ENCODE measurements at regions not wholly inside any gene's neighbourhood (a gene's known extent, or its start where the extent isn't known, plus 50 kb on each side); places are given as distances from the start of the nearest gene placed in this dataset.
"Not testable (repeated sequence)": the region's sequence is repeated elsewhere in the genome, so short reads cannot be mapped to it uniquely, and the experiment has no call there.

DNA sequence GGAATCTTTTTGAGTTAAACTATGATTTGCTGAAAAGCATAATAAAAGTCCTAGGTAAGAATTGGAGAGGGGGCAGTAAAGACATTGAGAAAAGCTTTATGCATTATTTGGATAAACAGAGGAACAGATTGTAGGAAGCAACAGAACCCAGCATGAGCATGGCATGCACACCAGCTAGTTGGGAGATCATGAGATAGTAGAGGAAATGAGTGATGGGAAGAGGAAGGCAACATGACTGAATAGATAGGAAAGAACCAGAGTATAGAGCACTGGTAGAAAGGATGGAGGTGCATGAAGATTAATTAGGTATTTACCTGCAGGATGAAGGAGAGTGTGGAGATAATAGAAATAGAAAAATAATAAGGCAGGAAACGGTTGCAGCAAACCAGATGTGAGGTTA, 248.5 kb upstream of the LMO3 start:
- no peak for DNase-seq (ENCODE audit: low spot score)

DNA sequence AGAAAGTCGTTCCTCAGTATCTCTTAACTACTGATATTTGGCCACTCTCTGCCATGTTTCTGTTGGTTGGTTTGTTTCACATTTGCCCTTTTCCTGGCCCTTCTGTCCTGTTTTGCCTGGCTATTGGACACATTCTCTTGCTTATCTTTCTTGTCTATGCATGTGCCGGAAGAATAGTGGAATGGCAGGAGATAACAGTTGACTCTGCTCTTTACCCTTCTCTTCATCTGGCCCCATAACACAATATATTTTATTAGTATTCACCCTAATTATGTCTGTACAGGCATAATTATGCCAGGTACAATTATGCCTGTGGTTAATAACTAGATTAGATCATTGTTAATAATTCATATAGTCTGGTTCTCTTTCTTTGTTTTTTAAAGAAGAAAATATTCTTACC, 243.5 kb upstream of the LMO3 start:
- DNase-seq (ENCODE audit: low spot score), result no peak

DNA sequence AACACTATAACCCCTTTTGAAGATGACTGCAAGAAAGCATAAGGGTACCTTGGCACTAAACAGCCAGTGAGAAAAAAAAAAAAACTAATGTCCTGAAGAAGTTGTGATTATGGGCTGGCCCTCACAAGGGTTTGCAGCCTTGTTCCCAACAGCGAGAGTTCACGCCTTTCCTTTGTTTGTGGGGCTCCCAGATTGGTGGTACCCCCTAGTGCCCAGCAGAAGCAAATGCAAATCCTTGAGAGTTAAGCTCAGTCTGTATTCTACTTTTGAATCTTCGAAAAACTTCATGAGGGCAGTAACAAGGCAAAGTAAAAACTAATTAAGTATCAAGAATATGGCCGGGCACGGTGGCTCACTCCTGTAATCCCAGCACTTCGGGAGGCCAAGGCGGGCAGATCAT, 238.9 kb upstream of the LMO3 start:
- DNase-seq (ENCODE audit: low spot score), result no peak

DNA sequence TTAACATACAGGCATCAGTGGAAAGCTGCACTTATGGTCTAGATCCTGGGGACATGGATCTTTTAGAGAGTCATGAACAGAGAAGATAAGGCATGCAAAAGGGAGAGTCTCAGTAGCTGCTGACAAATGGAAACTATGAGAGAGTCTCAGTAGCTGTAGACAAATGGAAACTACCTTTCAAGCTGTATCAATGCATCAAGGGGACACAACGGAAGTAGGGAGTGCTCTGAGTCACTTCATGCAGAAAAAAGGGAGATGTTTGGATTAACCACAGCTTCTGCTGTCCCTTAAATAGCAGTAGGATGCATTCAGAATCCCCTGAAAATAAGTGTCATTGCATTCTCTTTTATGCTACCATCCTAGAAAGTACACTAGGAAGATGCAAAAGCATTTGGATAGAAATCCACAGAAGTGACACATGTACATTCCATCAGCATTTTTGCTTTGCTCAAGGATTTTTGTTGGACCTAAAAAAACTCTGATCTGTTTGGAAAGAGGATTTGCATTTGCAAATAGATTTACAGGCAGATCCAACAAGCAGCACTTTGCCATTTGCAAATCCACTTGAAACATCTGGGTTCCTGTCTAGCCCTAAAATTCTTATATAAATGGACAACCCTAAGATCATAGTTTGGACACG, 227.5 kb upstream of the LMO3 start:
- DNase-seq (ENCODE audit: low spot score), result no peak

DNA sequence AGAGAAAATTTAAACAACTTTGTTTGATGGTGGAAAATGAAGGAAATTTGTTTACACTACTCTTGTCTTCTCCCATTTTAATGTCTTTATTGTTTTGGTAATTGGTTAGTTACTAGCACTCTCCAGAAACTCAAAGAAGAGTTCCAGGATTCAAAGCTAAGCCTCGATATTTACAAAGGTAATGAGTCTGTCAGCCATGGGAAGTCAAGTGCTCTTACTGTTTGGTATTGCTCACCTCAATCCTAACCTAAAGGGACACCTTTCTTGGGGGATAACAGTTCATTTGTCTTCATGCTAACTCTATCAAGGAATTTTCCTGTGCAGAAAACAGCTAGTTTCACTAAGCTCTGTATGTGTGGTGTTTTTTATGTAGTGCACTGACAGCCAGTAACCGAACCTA, 222.9 kb upstream of the LMO3 start:
- DNase-seq (ENCODE audit: low spot score), result no peak

DNA sequence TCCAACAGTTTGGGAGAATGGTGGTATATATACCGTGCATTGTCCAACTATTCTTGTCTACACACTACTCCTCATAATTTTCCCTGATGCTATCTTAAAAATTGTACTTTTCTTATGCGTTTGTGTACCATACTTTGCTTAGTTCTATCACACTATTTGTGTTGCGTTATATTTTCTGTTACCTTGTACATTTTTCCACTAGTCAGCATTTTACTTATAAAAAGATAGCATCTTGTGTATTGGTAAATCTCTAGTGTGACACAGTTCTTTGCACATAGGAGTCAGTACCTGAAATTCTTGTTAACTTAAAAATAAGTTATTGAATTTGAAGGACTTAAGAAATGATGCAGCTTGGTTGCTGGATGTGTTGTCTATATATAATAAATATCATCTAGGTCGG, 201.8 kb upstream of the LMO3 start:
- no peak for DNase-seq (ENCODE audit: low spot score)

DNA sequence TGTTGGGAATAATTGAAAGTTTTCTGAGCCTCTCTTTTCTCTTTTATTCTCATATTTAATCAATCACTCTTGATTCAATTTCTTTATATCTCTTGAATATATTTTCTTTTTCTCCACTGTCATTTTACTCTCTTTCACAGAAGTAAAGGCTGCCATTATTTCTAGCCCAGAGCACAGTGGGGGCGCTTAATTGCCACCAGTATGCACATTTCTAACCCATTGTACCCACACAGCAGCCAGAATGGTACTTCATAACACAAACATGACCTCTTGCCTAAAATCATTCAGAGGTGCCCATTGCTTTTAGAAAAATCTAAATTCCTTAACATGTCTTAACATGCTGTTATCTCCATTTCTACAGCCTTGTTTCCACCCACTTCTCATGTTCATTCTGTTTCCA, 190.2 kb upstream of the LMO3 start:
- no peak for DNase-seq (ENCODE audit: low spot score)

DNA sequence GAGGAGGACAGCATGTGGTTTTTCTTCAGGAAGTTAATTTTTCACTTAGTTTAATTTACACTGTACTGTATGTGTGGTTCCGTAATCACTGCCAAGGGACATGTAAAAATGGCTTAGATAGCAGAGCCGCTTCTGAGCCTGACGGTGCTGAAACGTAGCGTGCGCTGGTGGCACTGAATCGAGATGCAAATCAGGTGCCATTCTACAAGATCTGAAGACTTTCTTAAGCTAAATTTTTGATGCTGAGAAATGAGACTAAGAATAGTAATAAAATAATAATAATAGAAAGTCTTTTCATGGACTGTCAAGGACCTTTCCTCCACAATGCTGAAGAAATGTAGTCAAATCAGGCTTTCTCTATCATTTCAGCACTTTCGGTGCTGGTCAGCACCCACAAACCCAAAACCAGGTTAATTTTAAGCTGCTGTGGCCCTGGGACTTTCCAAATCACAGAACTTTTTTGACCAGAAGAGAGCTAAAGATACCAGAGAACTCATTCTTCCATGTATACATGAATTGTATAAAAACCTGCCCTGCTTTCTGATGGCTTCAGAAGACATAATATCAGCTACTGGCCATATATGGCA, 183.3 kb upstream of the LMO3 start:
- no peak for DNase-seq (ENCODE audit: low spot score)

DNA sequence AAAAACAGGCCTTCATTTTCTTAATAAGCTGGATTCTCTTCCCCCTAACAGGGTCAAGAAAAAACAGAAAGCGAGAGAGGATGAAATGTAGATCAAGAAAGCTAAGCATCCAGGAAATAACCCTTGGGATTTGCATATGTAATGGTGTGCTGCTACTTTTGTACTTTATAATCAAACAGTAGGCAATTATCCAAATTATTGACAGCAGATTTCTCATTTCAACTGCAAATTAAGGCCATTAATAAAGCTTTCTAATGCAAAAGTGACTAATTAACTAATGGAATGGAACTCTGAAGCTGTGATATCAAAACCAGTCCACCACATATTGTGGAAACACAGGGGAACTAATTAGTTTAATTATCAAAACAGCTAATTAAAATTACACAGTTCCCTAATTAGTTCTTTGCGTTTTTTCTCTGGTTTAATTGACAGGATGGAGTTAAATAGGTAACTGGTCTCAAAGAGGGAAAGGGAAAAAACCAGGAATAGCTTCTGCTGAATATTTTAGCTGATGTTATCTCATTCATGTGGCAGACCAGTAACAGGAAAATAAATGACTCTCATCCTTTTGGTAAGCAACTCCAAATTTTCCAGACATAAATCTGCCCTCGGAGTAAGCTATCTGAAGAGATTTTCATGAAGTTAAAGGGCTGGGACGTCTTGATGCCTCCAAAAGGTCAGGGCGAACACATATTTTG, 182.7 kb upstream of the LMO3 start:
- DNase-seq (ENCODE audit: low spot score), result no peak

DNA sequence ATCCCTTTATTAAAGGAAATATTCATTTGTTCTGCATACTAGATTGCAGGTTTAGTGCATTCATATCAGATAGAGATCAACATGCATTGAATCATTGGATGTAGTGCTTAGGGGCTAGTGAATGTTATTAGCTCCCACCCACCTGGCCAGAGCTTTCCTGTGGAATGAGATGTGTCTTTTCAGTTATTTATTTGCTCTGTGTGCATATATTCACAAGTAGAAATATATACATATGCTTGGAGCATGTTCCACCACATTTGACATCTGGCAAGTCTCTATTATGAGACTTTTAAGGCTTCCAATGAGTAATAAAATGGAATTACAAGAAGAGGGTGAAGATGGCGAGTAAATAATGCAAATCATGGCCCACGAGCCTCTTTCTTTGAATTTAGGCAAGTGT, 180.0 kb upstream of the LMO3 start:
- no peak for DNase-seq (ENCODE audit: low spot score)

DNA sequence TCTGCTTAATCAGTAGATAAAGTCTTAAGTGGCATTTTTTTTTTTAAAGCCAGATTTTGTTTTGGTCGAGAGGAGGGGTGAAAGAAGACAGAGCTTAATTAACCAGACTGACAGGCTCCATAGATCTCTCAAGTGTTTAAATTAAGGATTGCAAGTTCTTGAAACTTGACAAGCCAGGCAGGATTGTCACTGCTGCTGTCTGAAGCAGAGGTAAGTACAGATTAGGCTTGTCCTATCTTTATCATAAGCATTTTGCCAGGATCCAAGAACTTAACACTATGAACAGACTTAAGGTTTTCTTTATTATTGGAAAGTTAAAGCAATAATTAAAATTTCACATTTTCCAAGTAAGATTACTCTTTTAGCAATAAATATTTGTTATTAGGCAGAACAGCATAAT, 179.6 kb upstream of the LMO3 start:
- DNase-seq (ENCODE audit: low spot score), result no peak

DNA sequence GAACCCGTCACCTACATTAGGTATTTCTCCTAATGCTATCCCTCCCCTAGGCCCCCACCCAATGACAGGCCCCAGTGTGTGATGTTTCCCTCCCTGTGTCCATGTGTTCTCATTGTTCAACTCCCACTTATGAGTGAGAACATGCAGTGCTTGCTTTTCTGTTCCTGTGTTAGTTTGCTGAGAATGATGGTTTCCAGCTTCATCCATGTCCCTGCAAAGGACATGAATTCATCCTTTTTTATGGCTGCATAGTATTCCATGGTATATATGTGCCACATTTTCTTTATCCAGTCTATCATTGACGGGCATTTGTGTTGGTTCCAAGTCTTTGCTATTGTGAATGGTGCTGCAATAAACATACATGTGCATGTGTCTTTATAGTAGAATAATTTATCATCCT, 163.2 kb upstream of the LMO3 start:
- DNase-seq (ENCODE audit: low spot score), result not testable (repeated sequence)

DNA sequence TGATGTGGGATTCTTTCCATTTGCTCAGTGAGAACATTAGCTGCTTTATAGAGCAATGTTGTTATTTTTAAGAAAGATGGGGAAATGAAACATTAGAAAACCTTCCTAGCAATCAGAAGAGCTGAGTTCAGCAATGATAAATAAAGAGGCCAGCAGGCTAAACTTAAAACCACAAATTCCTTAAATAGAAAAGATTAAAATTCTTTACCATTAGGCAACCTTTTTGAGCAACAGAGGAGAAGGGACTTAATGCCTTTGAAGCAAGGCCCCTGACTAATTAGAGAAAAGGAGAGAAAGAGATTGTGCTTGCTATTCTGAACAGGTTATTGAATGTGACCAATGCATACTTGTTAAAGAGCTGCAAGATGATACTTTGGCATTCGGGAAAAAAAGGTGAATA, 160.8 kb upstream of the LMO3 start:
- DNase-seq (ENCODE audit: low spot score), result no peak

DNA sequence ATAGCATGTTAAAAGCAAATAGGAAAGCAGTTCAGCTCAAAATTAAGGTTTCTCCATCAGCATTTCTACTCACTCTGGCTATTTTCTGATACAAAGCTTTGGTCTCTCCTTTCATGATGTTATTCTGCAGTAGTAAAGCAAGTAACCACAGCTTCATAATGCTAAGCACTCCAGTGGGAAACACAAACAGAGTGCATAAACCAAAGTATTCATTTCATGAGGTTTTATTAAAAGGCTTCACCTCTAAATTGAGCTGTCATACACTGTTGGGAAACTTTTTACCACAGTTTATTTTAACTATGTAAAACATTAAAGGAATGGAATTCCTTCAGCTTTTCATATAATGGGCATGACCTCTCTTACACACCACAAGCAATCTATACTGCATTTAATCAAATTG, 157.9 kb upstream of the LMO3 start:
- no peak for DNase-seq (ENCODE audit: low spot score)

DNA sequence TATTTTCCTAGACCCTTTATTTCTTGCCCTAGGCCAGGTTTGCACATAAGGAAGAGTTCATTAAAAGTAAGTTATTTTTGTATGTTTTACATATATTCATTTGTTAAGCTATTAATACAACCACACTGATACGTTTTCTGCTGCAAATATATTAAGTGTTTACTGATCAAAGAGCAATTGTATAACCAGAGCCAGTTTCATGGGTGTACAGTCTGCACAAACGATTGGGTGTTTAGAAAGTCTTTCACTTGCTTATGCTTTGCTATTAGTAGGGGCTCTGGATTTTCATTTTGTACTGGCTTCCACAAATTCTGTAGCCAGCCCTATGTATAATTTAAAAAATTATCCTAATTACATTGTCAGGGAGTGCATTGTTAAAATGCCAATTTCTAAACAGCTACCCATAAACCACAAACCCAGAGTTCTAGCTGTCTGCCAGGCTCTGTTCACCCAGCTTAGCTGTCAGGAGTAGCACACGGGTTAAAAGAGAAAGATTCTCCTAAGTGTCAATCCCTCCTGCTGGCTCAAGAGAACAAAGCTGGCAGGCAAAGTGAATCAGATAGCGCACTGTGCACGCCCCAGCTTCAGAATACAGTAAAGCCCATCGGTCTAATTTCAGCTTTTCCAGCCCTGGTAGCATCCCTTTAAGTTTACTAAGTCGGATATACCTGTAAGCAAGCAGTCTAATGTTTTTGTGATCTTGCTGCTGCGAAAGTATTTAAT, 151.0 kb upstream of the LMO3 start:
- no peak for DNase-seq (ENCODE audit: low spot score)

DNA sequence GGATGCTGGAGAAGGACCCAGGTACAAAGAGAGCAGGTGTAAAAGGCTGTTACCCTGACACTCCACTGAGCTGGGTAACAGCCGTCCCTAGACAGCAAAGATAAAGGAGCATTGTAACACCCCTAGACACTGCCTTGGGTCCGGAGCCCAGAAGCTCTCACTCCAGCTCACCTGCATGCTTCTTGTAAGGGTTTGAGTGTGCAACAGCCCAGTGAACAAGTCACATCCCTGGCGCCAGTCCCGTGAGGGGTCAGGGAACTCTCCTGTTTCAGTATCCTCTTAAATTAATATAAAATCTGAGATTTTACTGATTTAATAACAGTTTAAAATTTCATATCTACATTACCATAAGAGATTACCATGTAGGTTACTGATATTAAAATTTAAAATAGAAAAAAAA, 124.8 kb upstream of the LMO3 start:
- DNase-seq (ENCODE audit: low spot score), result no peak

DNA sequence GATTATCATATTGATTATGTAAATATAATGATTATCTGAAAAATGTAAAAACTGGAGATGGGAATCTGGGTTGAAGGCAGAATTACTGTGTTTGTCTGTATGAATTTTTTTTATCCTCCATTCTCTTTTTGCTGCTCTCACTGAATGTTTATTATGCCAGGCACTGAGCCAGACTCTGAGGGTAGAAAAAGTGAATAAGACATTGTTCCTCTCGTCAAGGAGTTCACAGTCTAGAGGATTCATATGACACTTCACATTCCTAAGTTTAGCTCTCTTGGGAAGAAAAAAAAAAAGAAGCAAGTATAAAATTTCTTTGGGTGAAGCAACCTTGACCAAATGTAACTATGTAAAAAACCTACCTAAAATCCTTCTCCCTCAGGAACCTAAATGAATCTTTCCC, 120.9 kb upstream of the LMO3 start:
- DNase-seq (ENCODE audit: low spot score), result no peak

DNA sequence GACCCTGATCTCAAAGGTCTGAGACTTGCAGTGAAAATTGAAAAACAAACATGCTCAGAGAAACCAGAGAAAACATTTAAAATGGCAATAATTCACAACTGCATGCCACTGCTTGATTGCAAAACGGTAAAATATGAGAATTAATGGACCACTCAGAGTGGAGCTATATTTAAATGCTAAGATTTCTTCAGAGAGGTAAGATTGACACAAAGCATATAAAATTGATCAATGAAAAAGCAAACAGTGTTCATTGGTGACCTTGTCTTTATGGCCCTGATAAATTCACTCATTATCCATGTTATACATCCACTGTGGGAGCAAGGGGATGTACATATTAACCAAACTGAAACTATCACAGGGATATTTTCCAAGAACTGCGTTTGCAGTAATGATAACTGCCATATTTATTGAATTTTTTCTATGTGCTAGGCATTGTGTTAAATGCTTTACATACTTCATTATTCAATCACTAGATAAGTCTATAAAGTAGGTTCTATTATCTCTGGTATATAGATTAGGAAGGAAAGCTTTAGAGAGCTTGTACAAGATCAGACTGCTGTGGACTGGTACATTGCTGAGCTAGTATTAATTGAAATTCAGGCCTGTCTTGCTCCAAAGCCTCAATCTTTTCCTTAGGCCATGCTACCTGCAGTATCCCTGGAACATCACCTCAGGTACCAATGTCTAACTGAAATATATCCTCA, 113.9 kb upstream of the LMO3 start:
- no peak for DNase-seq (ENCODE audit: low spot score)

DNA sequence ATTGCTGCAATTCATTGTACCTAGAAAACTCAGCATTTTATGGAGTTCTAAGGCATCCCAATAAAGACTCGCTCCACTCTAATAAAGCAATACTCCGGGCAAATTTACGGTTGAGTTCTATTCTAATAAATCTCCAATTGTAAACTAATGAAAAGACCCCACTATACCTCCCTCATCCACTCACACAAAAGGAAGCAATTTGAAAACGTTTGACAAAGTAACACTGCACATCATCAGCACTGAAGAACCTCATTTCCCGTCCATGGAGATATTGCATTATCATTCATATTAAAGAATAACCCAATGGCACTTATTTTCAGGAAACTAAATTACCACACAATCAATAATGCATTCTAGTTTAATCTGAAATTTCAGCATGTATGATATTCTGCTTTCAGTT, 111.0 kb upstream of the LMO3 start:
- no peak for DNase-seq (ENCODE audit: low spot score)

DNA sequence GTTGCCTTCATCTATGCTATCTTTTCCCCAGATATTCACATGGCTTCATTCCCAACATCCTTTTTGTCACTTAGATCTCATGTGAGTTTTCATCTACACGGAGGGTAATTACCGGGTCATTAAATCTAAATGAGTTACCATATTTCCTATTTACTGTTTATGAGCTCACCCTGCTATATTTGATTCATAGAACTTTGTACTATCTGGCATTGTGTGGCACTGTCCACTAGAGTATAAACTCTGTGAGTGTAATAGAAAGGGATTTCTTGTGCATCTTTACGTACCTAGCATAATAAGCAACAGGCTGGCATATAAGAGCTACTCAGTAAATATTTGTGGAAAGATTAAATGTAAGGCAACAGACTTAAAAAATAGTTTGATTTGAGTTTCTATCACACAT, 86.1 kb upstream of the LMO3 start:
- no peak for DNase-seq (ENCODE audit: low spot score)

DNA sequence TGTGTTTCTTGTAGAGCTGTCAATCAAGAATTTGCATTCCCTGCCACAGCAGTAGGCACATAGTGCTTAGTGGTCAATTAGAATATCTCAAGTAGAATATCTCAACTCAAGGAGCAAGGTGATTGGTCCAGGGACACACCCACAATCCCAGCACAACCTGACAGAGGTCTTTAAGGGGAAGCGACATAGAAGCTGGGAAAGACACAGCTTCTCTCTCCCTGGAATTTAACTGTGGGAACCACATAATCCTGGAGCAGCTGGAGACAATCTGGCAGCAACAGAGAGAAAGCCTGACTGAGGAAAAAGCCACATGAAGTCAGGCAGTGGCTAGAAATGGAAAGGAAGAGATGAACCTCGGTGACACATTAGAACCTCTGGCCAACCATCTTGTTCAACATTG, 85.7 kb upstream of the LMO3 start:
- no peak for DNase-seq (ENCODE audit: low spot score)

DNA sequence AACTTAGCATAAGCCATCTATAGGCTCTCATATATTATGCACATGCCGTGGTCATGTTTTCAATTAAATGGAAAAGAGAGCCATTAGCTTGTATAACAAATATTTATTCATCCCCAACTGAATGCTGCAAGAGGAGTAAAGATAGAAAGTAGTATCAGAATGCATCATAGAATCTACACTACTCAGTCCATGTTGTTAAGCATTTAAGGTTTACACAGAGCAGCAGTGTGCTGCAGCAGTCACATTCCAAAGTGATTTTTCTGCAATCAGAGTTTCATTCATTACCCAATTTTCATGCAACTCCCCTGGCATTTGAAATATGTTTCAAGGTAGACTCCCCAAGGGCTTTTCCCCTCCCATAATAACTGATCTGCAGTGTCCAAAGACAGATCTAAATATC, 82.2 kb upstream of the LMO3 start:
- no peak for DNase-seq (ENCODE audit: low spot score)

DNA sequence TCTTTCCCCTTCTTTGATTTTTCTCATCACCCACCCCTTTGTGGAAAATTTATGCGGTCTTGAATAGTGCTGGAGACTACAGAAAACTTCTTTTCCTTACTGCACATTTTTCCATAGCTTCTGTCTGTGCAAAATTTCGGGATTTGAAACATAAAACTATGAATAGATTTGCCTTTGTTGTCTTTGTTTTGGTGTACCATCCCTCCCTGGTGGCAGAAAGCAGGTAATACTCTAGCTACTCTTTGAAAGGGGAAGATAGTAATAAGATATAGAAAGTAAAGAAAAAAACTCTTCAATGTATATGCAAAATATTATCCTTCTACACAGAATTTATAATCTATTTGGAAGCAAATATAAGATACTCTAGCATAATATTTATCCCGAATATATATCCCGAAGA, 79.1 kb upstream of the LMO3 start:
- no peak for DNase-seq (ENCODE audit: low spot score)

All from HuH-7.5 (cell line).